DMS153 treated with DMSO at 0.1 percent for 48 hours (cell line): ENCODE measurements at regions not wholly inside any gene's neighbourhood (a gene's known extent, or its start where the extent isn't known, plus 50 kb on each side); places are given as distances from the start of the nearest gene placed in this dataset.
A peak's percentile ranks its signal among the peaks of the same experiment; 100 is the strongest.

Source experiments
- DNase-seq: peaks from one replicate; lab custom pipeline; 2025; ENCODE audit not compliant: unreplicated experiment; lab: John Stamatoyannopoulos, UW

DNA sequence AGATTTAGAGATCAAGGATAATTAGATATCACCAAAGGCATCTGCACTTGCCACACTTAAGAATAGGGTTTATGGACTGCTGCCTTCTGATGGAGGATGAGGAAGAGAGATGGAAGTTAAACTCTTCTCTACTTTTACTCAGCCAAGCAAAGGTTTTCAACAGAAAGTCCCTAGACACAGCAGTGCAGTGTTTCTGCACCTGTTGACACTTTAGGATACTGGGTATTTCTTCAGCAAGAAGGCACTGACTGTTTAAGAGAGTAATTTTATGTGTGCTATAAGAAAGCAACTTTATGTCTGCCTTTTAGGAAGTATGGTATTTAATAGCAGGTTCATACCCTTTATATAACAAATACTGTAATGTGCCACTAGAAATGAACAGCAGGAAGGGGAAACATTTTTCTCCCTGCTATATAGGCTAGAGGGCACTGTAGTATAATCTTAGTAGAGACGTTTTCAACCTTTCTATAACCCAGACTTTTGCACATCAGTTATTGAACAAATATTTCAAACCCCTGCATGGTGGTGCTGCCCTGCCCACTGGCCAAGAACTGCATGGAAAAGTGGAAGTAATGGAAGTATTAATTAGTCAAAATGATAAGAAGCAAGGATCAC is 225.0 kb upstream of the GRIP1 start:
- peak; percentile 36 for DNase-seq

DNA sequence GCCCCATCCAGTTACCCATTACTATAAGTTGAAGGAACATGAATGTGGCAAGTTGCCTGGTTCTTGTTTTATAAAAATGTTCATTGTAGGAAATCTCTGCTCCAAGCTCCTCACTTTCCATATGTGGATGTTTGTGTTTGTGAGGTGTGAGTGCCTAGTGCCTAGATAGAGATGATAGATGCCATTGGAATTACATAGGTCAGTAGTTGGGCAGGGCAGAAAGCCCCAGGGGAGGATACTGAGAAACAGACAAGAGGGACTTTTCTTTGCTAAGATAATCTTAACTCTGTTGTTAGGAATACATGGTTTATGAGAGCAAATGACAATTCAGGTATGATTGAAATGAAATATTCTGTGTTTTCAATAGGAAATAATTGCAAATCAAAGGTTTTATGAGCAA is 226.3 kb upstream of the GRIP1 start:
- no peak for DNase-seq

DNA sequence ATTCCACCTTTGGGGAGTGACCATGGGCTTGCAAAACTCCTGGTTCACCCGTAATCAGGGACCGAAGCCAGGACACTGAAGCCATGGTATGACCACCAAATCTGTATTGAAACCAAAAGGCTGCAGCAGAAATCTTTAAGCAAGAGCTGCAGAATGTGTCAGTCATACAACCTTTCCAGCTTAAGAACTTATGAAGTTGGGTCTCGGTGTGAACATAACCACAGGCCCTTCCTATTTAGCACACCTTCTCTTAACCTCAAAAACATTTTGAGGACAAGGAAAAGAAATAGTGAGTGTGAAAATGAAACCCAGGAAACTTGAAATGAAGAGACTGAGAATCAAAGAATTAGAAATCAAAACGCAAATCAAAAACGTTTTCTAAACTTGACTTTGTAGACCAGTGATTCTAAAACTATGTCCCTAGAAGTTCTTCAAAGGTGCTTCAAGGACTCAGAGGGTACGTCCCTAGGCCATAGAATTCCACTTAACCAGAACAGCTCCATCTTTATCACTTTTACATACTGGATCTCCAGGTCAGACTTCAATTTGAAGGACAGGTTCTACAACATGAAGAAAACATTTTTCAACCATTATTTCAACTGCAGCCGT is 231.6 kb upstream of the GRIP1 start:
- DNase-seq = no peak

DNA sequence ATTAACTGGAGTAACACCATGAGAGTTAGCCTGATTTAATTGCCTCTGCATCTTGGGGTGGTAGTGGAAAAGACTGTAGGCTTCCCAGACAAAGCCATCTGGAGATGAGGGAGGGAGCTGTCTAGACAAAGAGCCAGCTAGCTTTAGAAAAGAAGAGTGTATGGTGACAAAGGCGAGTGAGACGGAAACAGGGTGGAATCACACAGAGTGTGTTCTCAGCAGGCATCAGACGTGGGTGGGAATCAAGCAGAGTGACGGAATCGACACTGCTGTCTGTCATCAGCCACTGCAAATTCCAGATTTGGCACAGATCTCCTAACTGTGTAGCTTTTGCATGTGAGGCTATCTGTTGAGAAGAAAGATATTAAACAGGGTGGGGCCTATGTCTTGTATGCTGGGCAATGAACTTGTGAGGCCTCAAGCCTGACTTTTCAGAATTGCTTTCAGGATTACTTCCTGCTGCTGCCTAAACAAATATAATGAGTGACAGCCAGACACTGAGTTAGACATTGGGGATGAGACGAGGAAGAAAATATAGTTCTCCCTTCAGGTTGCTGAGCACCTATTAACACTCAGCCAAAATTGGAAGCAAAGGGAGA is 236.5 kb upstream of the GRIP1 start:
- peak; percentile 19 for DNase-seq

DNA sequence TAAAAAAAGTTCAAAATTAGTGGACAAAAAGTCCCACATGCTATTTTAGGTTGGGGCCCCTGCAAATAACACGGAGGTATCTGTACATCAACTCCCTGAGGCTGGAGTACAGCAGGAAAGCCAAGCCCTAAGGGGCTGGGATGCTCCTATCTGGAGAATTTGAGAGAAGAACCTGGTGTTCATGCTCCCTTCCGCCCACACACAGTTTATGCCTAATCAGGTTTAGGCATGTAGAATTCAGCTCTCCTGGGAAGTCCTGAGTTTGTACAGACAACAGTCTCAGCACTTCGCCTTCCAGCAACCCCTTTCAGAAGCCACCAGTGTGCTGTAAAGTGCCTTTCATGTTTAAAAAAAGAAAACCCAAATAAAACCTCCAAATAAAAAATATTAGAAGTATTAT is 237.3 kb upstream of the GRIP1 start:
- no peak for DNase-seq

DNA sequence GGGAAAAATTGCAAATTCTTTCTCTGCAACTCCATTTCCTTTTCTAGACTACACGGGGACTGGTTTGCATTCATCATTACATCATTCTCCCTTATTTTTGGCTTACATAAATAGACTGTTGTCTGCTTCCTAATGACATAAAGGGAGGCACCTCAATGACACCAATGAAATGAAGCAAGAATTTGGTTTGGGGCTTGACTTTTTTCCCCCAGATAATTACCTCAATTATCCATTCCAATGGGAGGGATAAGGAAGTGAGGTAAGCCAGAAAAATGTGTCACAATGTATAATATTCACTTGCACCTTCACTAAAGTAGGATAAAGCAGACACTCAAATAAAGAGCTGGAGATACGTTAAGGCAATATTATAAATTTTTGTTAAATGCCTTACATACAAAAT is 240.6 kb upstream of the GRIP1 start:
- DNase-seq = no peak

DNA sequence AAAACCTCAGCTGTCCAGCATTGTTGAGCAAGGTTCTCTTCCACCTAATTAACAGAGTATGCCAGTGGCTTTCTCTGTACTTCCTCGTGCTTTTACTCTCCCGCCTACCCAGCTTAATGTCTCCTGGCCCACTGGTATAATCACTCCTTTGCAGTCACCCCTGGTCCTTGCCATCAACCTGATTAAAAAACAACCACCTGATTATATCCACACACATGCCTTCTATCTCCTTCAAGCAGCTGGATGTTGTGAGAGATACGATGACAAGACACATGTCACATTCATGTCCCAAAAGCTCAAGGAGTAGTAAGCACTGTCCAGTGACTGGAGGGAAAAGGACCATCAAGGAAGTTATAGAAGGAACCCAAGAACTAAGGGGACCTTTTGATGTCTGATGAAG is 241.3 kb upstream of the GRIP1 start:
- no peak for DNase-seq

DNA sequence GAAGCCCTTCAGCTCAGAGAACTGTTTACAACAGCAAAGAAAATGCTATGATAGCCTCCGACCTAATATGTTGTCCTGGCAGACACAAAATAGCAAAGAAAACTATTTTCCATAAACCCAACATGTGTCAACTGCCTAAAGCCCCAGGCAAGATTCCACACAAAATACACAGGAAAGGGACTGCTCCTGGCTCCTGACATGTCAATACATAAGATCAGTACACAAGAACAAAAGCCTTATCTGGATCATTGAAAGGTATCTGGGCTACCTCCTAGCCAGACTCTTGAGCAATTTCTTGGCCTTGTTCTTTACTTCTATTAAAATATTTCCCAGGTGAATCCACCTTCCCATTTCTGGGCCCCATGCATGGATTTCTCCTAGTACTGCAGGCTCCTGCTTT is 242.3 kb upstream of the GRIP1 start:
- no peak for DNase-seq

DNA sequence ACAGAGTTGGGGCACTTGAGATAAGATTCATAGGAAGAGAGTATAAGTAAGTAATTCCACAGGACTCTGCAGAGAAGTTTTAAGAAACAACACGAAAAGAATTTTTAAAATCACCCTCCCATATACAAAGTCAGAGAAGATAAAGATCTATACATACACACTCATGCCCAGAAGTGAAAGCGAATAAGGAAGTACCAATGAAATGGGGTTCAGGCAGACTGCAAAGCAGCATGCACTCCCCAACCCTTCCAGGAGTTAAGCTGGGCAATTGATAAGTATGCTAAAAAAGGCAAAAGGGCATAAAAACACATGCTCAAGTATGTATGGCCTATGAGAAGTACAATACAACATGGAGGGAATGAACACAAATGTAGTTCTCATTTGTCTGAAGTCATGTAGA is 246.2 kb upstream of the GRIP1 start:
- DNase-seq = no peak

DNA sequence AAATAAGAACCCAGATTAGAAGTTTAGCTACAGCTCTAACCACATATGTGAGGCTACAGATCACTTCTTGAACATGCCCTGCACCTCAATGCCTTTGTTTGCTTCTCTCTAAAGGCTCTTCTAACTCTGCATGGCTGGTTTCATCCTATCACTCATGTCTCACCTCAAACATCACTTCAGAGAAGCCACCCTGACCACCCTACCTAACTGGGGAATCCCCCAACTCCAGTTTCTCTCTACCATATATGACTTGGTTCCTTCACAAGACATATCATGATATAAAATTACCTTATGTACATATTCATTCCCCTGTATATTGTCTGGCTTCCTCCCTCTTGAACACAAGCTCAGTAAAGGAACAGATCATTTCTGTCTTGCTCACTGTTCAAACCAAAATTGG is 250.2 kb upstream of the GRIP1 start:
- DNase-seq = no peak

DNA sequence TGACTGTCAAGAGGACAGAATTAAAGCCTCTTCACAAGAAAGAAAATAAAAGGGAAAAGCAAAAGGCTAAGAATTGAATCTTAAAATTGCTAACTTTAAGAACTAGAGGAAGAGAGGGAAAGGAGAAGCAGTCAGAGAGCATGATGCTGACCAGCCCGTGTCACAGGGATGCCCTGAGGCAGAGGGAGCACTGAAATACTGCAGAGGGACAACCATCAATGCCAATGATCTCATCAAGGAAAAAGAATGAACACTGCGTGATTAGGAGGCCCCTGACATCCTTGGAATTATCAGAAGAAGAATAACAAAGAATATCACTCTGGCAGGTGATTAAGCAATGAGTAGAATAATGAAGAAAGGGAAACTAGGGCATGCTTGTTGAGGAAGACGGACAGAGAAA is 252.2 kb upstream of the GRIP1 start:
- no peak for DNase-seq

DNA sequence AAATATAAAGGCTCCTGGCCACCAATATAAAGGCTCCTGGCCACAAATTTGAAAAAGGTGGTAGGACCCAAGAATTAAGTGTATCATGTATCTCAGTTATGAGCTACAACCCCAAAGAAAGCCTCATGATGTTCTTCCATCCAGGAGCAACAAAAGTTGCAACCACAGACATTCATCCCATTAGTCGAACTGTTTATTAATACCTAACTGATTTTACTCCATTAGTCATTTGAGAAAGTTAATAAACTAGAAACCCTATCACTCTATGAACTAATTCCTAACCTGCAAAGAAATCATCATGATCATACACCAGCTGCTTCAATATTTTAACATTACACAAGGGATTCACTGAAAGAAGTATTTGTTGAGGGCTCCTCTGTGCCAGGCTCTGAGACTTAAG is 253.2 kb upstream of the GRIP1 start:
- no peak for DNase-seq

DNA sequence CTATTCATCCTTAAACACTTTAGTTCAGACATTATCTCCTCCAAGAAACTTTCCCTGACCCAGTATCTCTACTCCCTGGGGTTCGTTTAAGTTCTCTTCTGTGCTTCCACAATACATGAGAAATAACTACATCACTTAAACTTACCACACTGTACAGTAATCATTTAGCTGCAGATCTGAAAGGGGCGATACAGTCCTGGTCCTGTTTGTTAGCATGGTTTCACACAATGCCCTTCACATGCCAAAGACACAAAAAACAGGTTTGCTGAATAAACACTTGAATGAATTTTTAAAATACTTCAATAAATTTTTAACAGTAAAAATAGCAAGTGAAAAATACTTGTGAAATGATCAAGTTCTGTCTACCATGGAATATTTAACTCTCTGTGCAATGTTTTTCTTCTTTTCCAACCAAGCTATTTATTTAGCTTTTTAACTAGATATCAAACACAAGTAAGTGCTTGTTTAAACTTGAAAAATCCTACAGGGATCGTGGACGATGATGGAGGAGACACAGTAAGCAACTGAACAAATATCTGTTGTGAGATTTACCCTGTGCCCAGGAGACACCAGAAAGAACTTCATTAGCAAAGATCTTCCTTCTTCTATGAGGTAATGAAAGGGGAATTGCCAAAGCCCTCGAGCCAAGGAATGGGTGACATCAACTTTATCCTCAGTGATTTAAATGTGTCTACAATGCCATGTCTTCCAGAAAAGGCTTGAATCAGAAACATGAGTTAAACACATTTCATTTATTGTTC is 255.6 kb upstream of the GRIP1 start:
- DNase-seq = no peak

DNA sequence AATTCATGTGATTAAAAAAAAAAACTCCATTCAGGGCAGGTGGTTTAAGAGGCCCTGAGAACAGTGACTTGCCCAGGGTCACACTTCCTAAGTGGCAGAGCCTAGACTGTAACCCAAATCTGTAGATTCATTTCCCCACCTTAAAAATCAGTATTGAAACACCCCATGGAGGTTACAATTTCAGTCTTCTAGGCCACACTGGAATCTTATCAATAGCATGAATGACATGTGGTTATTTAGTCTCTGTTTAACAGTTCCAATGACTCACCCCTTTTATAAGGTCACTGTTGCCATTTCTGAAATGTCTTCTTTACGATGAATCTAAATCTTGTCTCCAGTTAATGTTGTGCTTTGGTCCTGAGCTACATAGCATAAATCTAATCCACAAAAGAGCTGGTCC is 262.3 kb upstream of the GRIP1 start:
- no peak for DNase-seq

DNA sequence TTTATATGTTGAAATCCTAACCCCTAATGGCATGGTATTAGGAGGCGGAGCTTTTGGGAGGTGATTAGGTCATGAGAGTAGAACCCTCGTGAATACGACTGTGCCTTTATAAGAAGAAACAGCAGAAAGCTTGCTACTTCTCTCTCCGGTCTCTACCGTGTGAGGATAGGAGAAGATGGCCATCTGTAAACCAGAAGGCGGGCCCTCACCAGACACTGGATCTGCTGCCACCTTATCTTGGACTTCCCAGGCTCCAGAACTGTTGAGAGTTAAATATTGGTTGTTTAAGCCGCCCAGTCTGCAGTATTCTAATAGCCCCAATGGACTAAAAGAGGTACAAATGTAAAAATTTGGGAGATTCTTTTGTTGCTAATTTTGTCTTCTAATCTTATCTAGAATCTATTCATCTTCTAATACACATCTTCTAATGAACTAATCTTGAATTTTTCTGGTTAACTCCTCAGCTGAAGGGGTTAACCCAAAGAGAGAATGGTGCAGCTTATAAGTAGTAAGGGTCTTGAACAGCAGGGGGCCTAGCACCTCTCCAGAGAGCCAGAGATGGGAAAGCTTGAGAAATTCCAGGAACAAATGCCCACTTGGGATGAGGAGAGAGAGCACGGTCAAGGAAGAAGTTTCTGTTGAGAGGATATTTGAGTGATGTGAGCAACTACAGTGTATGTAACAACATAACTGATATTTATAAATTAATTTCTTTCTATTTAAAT is 264.0 kb upstream of the GRIP1 start:
- DNase-seq = no peak

DNA sequence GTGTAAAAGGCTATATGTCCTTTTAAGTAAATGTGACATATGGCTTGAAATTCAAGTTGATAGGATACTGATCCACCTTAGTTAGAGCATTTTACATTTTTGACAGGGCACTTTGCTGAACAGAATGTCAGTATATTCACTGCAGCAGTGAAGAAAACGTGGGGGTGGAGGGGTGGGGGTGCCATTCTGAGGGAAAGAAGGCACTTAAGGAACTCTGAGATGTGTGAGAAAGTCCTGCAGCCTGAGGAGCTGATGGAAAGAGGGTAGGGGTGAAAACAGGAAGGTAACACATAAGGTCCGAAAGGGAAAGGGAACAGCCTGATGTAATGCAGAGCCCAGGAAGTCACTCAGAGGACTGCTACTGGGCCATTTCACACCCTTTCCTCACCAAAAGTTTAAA is 265.5 kb upstream of the GRIP1 start:
- no peak for DNase-seq

DNA sequence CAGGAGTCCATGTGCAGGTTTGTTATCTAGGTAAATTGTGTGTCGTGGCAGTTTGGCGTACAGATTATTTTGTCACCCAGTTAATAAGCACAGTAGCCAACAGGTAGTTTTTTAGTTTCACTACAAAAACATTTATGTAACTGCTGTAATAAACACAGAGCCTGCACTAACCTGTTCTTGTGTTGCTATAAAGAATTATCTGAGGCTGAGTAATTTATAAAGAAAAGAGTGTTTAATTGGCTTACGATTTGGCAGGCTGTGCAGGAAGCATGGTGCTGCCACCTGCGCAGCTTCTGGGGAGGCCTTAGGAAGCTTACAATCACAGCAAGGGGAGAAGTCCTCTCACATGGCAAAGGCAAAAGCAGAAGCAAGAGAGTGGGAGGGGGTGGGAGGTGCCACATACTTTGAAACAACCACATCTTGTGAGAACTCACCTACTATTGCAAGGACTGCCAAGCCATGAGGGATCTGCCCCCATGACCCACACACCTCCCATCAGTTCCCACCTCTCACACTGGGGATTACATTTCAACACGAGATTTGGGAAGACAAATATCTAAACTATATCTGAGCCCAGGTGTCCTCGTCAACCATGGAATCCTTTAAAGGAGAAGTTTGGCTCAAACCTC is 266.4 kb upstream of the GRIP1 start:
- DNase-seq = no peak

DNA sequence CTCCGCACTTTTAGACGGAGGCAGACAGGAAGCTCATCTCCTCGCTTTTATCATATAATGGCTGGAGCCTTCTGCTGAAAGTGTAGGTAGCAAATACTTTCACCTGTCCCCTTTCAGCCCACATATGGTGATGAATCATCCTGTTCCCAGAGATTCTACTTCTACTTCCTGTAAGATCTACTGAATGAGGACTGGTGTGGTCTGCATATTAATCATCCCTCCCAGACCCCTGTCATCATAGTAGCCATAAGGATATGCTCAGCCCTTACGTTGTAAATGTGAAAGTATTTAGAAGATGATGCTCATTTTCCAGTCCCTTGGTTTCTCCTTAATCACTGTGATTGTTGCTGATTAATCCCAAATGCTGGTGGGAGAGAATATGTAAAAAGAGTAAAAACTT is 268.2 kb upstream of the GRIP1 start:
- DNase-seq = no peak

DNA sequence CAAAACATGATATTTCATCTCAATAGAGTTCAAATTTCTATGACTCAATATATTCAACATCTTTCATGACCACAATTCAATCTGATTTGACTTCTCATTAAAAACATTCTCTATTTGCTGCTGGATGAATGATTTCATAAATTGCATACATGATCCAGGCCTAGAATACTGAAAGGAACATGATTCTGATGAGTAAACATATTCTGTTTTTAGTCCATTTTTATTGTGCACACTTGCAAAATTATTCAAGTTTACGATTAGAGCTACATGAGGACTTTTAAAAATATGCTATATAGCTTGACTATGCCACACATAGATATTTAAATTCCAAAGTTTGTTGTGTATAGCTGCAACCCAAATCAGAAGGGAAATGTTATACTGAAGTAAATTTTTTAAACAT is 273.8 kb upstream of the GRIP1 start:
- no peak for DNase-seq

DNA sequence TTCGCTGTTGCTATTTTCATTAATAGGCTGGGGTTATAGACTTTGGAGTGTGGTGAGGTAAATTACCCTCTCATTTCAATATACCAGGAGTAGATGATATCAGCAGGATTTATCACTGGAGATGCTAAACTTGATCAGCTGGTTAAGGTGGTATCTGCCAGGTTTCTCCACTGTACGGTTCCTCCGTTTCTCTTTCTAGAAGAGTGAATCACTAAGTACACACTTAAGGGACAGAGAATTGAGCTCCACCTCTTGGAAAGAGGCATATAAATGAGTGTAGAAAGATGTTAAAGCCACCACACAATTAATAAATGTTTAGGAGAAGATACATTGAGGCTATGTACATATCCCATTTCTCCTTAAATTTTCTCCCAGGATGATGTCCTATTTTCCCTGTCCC is 277.4 kb upstream of the GRIP1 start:
- no peak for DNase-seq

DNA sequence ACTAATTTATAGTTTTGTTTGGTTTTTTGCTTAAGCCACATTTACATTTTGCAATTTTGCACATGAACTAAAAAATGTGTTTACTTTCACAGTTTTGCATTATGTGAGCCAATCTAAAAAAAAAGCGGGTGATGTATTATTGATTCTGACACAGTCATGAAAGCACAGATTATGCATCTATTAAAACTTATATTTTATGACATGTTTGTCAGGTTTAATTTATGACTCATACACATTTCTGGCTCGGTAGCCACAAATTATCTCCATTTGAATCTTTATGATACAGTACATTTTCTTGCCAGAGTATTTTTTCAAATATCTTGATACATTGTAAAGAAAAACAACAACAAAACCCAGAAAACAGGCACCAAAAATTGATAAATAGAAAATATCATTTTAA is 280.4 kb upstream of the GRIP1 start:
- DNase-seq = no peak
